ENCODE measurements at regions not wholly inside any gene's neighbourhood (a gene's known extent, or its start where the extent isn't known, plus 50 kb on each side); places are given as distances from the start of the nearest gene placed in this dataset.

DNA sequence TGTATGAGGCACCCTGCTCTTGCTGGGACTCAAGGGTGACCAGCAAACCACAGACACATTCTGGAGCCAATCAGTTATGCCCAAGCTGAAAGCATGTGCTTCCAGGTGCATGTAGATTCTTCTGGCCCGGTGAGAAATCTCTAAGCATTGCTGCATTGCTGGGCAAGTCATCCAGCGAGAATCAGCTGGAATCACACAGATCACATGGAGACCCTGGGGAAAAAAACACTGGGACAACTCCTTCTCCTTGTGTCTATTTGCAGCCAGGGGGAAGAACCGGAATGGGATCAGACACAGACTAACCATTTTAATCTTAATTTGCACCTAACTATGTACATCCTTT is 119.7 kb upstream of the KLF7 start:
- TF ChIP-seq, protein P1, sequence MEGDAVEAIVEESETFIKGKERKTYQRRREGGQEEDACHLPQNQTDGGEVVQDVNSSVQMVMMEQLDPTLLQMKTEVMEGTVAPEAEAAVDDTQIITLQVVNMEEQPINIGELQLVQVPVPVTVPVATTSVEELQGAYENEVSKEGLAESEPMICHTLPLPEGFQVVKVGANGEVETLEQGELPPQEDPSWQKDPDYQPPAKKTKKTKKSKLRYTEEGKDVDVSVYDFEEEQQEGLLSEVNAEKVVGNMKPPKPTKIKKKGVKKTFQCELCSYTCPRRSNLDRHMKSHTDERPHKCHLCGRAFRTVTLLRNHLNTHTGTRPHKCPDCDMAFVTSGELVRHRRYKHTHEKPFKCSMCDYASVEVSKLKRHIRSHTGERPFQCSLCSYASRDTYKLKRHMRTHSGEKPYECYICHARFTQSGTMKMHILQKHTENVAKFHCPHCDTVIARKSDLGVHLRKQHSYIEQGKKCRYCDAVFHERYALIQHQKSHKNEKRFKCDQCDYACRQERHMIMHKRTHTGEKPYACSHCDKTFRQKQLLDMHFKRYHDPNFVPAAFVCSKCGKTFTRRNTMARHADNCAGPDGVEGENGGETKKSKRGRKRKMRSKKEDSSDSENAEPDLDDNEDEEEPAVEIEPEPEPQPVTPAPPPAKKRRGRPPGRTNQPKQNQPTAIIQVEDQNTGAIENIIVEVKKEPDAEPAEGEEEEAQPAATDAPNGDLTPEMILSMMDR (IDR thresholded peaks at IDR 0.05; ENCODE audit: low read depth, low read length, missing control alignments), result no peak
- no peak for DNase-seq (ENCODE audit: extremely low read depth, low read depth)
- H3K4me3 ChIP-seq (replicated peaks; ENCODE audit: low read depth, low read length), result no peak overlapping the region

DNA sequence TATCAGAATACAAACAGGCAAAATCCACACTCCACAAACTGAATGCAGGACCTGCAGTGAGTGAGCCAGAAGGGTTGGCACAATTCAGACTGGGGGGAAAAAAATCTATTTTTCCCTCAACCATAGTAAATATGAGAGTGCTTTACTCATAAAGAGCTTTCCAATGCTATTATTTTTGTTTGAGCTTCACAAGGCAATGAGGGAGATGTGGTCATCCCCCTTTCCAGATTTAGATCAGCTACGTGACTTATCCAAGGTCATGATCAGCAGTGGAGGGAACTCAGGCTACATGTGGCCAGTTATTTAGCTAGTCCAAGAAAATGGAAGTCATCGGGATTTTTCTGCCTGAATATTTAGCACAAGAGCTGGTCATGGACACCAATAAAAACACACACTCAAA is 120.4 kb upstream of the KLF7 start:
- TF ChIP-seq, protein P1 (IDR thresholded peaks at IDR 0.05; ENCODE audit: low read depth, low read length, missing control alignments), result no peak
- DNase-seq (ENCODE audit: extremely low read depth, low read depth), result no peak
- H3K4me3 ChIP-seq (replicated peaks; ENCODE audit: low read depth, low read length), result no peak overlapping the region

DNA sequence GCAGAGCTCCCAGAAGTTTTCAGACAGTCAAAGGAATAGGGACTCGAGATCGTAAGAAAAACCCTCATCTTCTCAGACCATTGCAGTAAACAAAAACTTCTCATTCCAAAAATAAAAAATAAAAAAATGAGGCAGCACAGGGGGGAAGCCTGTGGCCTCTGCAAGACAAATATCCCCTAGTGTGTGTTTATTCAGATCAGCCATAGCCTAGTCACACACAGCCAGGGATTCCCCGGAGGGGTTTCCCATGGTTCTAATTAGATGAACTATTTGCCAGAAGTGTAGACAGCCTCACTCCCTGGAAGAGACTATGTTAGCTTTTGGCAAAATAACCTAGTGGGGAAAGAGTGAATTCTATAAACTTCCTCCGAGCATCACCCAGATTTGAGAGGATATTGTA is 122.9 kb upstream of the KLF7 start:
- H3K4me3 ChIP-seq (replicated peaks; ENCODE audit: low read depth, low read length), result no peak overlapping the region
- no peak for DNase-seq (ENCODE audit: extremely low read depth, low read depth)
- TF ChIP-seq, protein P1 (IDR thresholded peaks at IDR 0.05; ENCODE audit: low read depth, low read length, missing control alignments), result no peak

DNA sequence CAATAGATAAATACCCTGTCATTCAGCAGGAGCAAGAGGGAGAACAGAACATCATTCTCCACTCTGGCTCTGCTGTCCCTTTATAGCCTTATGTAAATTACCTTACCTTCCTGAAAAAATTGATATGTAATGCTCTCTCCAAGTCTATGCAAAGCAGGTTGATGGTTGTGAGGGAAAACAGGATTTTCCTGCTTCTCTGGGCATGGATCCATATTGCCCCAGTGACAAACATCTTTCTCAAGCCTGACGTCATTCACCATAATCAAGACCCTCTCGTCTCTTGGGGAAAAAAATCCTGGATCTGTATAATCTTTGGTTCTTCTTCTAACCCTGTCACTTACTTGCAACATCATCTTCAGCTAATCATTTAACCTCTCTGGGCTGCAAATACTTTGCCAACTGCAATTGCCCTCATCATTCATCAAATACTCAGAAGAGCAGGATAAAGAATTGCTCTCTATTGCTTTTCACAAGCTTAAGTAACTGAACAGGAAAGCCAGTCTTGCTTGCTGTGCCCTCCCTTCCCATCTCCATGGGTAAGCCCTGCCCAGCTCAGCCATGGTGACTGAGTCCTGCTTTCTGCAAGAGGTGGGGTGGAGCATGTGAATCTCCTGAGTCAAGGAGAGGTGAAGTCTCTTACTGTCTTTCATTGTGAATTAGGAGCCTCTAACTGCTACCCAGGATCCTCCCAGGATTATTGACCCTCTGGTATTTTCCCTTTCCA is 123.7 kb upstream of the KLF7 start:
- no peak for DNase-seq (ENCODE audit: extremely low read depth, low read depth)
- TF ChIP-seq, protein P1 (IDR thresholded peaks at IDR 0.05; ENCODE audit: low read depth, low read length, missing control alignments), result no peak
- H3K4me3 ChIP-seq (replicated peaks; ENCODE audit: low read depth, low read length), result no peak overlapping the region

DNA sequence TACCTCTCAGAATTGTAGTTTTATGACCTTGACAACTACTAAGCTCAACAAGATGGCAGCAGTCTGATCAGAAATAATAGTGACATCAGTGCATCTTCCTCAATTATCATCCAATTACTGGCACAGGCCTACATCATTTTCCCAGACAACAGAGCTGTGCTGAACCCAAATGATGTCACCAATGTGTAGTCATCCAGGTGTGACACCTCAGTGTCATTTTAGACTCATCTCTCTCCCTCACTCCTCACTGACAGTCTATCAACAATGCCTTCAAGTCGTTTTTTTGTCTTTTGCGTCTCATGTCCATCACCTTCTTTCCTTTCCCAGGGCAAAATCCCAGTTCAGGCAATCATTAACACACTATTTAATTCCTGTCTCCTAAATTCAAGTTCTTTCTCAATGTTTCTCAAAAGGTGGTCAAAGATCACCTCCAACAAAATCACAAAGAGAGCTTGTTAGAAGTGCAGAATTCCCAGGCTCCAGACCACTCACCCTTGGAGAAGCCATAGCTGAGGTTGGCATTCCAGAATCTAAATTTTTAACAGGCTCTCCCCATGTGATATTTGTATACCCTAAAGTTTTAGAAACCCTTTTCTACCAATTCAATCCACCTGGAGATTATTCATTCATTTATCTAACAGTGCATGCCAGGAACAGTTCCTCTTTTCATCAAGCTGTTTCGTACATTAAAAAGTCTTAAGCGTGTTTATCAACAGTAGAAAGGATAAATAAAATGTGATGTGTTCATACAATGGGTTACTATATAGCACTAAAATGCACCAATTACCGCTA is 125.3 kb upstream of the KLF7 start:
- TF ChIP-seq, protein P1 (IDR thresholded peaks at IDR 0.05; ENCODE audit: low read depth, low read length, missing control alignments), result no peak
- no peak for DNase-seq (ENCODE audit: extremely low read depth, low read depth)
- H3K4me3 ChIP-seq (replicated peaks; ENCODE audit: low read depth, low read length), result no peak overlapping the region

DNA sequence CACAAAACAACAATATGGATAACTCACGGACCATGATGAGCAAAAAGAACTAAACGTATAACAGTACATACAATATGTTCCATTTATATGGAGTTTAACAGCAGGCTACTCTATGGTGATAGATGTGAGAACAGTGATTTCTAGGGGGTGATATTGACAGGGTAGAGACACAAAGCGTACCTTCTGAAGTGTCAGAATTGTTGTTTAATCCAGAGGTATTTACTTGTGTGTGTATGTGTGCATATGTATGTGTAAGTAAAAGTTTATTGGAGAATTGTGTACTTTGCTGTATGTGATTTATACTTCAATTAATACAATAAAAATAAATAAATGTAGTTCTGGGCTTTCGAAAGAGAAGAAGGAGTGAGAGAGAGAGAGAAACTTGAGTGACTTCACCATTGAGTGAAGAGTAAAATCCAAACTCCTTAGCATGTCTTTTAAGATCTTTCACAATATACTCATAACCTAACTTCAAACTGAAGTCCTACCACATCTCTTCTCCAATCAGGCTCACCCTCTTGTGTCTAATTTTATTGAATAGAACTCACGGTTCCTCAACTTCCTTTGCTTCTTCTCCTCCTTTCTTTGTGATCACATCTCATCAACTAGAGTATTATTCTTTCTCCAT is 126.0 kb upstream of the KLF7 start:
- no peak overlapping the region for H3K4me3 ChIP-seq (replicated peaks; ENCODE audit: low read depth, low read length)
- TF ChIP-seq, protein P1 (IDR thresholded peaks at IDR 0.05; ENCODE audit: low read depth, low read length, missing control alignments), result no peak
- no peak for DNase-seq (ENCODE audit: extremely low read depth, low read depth)

Measured in HFF-Myc (cell line).